PC-9 (cell line): ENCODE measurements at regions not wholly inside any gene's neighbourhood (a gene's known extent, or its start where the extent isn't known, plus 50 kb on each side); places are given as distances from the start of the nearest gene placed in this dataset.

ENCODE experiments used
- CTCF ChIP-seq: fragments of 200-600 bp; sonication (generic); conservative IDR thresholded peaks from 2 replicates; pipeline ENCODE4 v1.6.1; 2017; ENCODE audit warnings: mixed run types, antibody characterized with exemption, mild to moderate bottlenecking, moderate library complexity
- EZH2 ChIP-seq: fragments of 200-600 bp; sonication (generic); IDR thresholded peaks from 2 replicates; pipeline ENCODE4 v1.8.0; 2017; ENCODE audit warnings: antibody characterized with exemption, low read depth

- no peak for TF ChIP-seq CTCF
- no peak for TF ChIP-seq EZH2
These were observed 669.9 kb upstream of the PKN2 start for GRCh38 chr1:88014131-88014530.
